ENCODE measurements at regions not wholly inside any gene's neighbourhood (a gene's known extent, or its start where the extent isn't known, plus 50 kb on each side); places are given as distances from the start of the nearest gene placed in this dataset.

DNA sequence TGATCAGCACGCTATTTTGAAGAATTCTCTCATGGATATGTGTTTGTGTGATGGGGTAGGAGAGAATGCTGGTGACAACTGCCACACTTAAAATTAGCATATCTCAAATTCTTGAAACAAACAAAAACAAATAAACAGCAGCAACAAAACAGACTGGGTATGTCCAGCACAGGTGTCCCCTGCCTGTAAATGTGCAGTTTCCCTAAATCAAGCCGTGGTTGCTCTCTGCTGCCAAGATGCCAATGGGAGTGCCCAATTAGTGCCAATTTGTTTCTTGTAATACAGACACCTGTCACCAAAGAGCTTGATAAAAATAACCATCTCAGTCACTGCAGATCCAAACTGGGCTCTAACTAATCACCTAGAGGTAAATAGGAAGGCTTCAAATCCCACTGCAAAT is 144.2 kb upstream of the SMARCA2 start:
- no peaks in the 10 kb centered on the region for H3K4me1 Mint-ChIP-seq
- Histone ChIP-seq H3K79me2 (ENCODE audit: insufficient read depth, low read length) (no peaks in the 10 kb centered on the region), H3K9me3 (replicated peaks in 1 of 2; ENCODE audit: control insufficient read depth in 1 of 2, insufficient read depth in 1 of 2, low read length in 2 of 2) (no peaks in the 10 kb centered on the region), H3K9ac (ENCODE audit: insufficient read depth, low read length, poor library complexity, severe bottlenecking) (no peak overlapping the region), H3K36me3 (replicated peaks in 1 of 2; ENCODE audit: control insufficient read depth in 1 of 2, insufficient read depth in 2 of 2, low read length in 2 of 2) (no peaks in the 10 kb centered on the region), H3K4me2 (replicated peaks; ENCODE audit: extremely low read depth, low read length, poor library complexity, severe bottlenecking) (no peak overlapping the region), H3K27me3 (ENCODE audit: control insufficient read depth in 2 of 2, insufficient read depth in 2 of 2, low read length in 2 of 2) (no peaks in the 10 kb centered on the region), H2AFZ (ENCODE audit: insufficient read depth, low read depth, low read length, poor library complexity, severe bottlenecking) (no peak overlapping the region), H4K20me1 (ENCODE audit: insufficient read depth, low read length) (no peaks in the 10 kb centered on the region), H3K27ac (ENCODE audit: low read depth in 1 of 2, low read length in 2 of 2) (no peak overlapping the region), H3K4me3 (replicated peaks in 1 of 3; ENCODE audit: low read depth in 2 of 3, low read length in 3 of 3) (no peak overlapping the region), H3K4me1 (ENCODE audit: control insufficient read depth in 1 of 2, insufficient read depth in 2 of 2, low read length in 2 of 2) (no peaks in the 10 kb centered on the region)
- intact Hi-C loops (cut with micrococcal nuclease), result no loop called here
- H3K36me3 Mint-ChIP-seq, result no peaks in the 10 kb centered on the region
- 100% methylated on average over 1 of the region's 2 CpGs for WGBS (ENCODE audit: insufficient coverage)
- DNase-seq, result no peak
- TF ChIP-seq, protein P1, sequence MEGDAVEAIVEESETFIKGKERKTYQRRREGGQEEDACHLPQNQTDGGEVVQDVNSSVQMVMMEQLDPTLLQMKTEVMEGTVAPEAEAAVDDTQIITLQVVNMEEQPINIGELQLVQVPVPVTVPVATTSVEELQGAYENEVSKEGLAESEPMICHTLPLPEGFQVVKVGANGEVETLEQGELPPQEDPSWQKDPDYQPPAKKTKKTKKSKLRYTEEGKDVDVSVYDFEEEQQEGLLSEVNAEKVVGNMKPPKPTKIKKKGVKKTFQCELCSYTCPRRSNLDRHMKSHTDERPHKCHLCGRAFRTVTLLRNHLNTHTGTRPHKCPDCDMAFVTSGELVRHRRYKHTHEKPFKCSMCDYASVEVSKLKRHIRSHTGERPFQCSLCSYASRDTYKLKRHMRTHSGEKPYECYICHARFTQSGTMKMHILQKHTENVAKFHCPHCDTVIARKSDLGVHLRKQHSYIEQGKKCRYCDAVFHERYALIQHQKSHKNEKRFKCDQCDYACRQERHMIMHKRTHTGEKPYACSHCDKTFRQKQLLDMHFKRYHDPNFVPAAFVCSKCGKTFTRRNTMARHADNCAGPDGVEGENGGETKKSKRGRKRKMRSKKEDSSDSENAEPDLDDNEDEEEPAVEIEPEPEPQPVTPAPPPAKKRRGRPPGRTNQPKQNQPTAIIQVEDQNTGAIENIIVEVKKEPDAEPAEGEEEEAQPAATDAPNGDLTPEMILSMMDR (IDR thresholded peaks at IDR 0.05), result no peak
- H3K9me3 Mint-ChIP-seq, result no peaks in the 10 kb centered on the region
- H3K27ac Mint-ChIP-seq, result no peak overlapping the region
- no peak overlapping the region for H3K4me3 Mint-ChIP-seq
- peaks cover 0 to 3% (median 2%) of the 10 kb centered on the region in 3 donors for H3K27me3 Mint-ChIP-seq (ENCODE audit: low read depth in 3 of 3)

DNA sequence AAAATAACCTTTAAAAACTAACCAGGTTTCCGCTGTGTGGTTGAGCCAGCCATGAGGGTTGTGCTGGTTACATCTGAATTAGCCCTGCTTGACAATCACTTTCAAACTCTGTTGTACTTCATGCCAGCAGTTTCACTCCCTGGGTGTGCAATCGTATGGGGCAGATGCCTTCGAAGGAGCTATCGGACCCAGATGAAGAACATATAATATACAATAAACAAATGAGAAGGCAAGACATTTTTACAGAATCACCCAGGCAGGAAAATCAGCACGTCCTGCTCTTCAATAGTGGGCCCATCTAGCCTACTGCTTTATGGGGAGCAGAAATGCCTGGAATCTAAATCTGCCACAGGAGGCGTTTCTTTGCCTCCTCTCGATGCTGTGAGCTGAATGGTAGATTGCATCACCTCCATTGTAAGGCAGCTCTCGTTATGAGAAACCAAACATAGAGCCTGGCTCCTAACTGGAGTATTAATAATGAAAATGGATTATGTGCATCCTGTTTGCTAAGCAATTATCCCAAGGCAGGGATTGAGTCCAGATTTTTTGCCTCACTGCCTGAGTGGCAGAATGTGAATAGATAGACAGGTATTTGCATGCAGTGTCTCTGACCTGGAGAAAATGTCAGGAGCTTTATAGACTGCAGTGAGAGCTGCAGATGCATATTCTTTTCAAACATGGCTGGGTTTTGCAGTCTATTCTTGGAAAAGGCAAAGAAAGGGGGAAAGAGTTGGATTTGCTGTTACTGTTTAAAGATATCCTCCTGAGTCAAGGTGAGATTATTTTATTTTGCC is 143.3 kb upstream of the SMARCA2 start:
- Histone ChIP-seq H3K36me3 (replicated peaks in 1 of 2; ENCODE audit: control insufficient read depth in 1 of 2, insufficient read depth in 2 of 2, low read length in 2 of 2) (no peaks in the 10 kb centered on the region), H3K27ac (ENCODE audit: low read depth in 1 of 2, low read length in 2 of 2) (no peak overlapping the region), H3K9me3 (replicated peaks in 1 of 2; ENCODE audit: control insufficient read depth in 1 of 2, insufficient read depth in 1 of 2, low read length in 2 of 2) (no peaks in the 10 kb centered on the region), H2AFZ (ENCODE audit: insufficient read depth, low read depth, low read length, poor library complexity, severe bottlenecking) (no peak overlapping the region), H3K27me3 (ENCODE audit: control insufficient read depth in 2 of 2, insufficient read depth in 2 of 2, low read length in 2 of 2) (no peaks in the 10 kb centered on the region), H3K4me1 (ENCODE audit: control insufficient read depth in 1 of 2, insufficient read depth in 2 of 2, low read length in 2 of 2) (no peaks in the 10 kb centered on the region), H3K9ac (ENCODE audit: insufficient read depth, low read length, poor library complexity, severe bottlenecking) (no peak overlapping the region), H3K4me2 (replicated peaks; ENCODE audit: extremely low read depth, low read length, poor library complexity, severe bottlenecking) (no peak overlapping the region), H3K79me2 (ENCODE audit: insufficient read depth, low read length) (no peaks in the 10 kb centered on the region), H3K4me3 (replicated peaks in 1 of 3; ENCODE audit: low read depth in 2 of 3, low read length in 3 of 3) (no peak overlapping the region), H4K20me1 (ENCODE audit: insufficient read depth, low read length) (no peaks in the 10 kb centered on the region)
- Mint-ChIP-seq H3K27ac (no peak overlapping the region), H3K36me3 (no peaks in the 10 kb centered on the region), H3K9me3 (no peaks in the 10 kb centered on the region), H3K4me3 (no peak overlapping the region), H3K4me1 (no peaks in the 10 kb centered on the region), H3K27me3 (ENCODE audit: low read depth in 3 of 3) (peaks cover 0 to 3% (median 2%) of the 10 kb centered on the region in 3 donors)
- intact Hi-C loops (cut with micrococcal nuclease), result no loop called here
- TF ChIP-seq, protein P1 (IDR thresholded peaks at IDR 0.05), result no peak
- 36% methylated on average over 4 of the region's 8 CpGs for WGBS (ENCODE audit: insufficient coverage)
- no peak for DNase-seq

Measured in CD14-positive monocyte (primary cell).